ENCODE measurements at regions not wholly inside any gene's neighbourhood (a gene's known extent, or its start where the extent isn't known, plus 50 kb on each side); places are given as distances from the start of the nearest gene placed in this dataset.

DNA sequence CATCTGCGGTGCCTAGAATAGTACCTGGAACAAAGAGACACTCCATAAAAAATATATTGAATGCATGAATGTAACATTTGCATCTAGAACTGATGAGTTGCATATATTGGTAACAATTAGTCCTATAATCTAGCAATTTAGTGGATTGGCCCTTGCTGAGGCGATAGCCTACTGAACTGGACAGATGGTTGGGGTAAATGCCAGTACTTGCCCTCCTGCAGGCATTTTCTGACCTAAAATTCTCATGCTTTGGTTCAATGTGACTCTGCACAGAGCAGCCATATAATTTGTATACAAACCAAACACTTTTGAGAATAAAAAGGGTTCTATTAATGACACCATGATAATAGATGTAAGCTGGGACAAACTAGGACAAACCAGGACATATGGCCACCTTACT is 313.6 kb downstream of the OLFM3 start:
- TF ChIP-seq POLR2AphosphoS5 (IDR thresholded peaks at IDR 0.05; ENCODE audit: low read depth, low read length) (no peak), CHD2 (IDR thresholded peaks at IDR 0.05; ENCODE audit: low read length) (no peak), RAD21 (IDR thresholded peaks at IDR 0.05 in 1 of 2, conservative IDR thresholded peaks at IDR 0.05 in 1 of 2; ENCODE audit: low read depth in 2 of 2, low read length in 2 of 2) (no peak), RNF2 (IDR thresholded peaks at IDR 0.05; ENCODE audit: borderline replicate concordance, low read depth, low read length, missing control alignments, poor library complexity, severe bottlenecking) (no peak), ZNF274 (IDR thresholded peaks at IDR 0.05; ENCODE audit: borderline replicate concordance, extremely low read depth, low read length) (no peak), EP300 (IDR thresholded peaks at IDR 0.05; ENCODE audit: borderline replicate concordance in 1 of 2, low read depth in 2 of 2, low read length in 2 of 2) (no peak), KDM1A (IDR thresholded peaks at IDR 0.05; ENCODE audit: borderline replicate concordance, low read length) (no peak)
- TF ChIP-seq, protein P1, sequence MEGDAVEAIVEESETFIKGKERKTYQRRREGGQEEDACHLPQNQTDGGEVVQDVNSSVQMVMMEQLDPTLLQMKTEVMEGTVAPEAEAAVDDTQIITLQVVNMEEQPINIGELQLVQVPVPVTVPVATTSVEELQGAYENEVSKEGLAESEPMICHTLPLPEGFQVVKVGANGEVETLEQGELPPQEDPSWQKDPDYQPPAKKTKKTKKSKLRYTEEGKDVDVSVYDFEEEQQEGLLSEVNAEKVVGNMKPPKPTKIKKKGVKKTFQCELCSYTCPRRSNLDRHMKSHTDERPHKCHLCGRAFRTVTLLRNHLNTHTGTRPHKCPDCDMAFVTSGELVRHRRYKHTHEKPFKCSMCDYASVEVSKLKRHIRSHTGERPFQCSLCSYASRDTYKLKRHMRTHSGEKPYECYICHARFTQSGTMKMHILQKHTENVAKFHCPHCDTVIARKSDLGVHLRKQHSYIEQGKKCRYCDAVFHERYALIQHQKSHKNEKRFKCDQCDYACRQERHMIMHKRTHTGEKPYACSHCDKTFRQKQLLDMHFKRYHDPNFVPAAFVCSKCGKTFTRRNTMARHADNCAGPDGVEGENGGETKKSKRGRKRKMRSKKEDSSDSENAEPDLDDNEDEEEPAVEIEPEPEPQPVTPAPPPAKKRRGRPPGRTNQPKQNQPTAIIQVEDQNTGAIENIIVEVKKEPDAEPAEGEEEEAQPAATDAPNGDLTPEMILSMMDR (IDR thresholded peaks at IDR 0.05; ENCODE audit: control extremely low read depth in 1 of 3, insufficient read depth in 1 of 3, low read depth in 1 of 3, low read length in 3 of 3): no peak
- TF ChIP-seq, protein P2, sequence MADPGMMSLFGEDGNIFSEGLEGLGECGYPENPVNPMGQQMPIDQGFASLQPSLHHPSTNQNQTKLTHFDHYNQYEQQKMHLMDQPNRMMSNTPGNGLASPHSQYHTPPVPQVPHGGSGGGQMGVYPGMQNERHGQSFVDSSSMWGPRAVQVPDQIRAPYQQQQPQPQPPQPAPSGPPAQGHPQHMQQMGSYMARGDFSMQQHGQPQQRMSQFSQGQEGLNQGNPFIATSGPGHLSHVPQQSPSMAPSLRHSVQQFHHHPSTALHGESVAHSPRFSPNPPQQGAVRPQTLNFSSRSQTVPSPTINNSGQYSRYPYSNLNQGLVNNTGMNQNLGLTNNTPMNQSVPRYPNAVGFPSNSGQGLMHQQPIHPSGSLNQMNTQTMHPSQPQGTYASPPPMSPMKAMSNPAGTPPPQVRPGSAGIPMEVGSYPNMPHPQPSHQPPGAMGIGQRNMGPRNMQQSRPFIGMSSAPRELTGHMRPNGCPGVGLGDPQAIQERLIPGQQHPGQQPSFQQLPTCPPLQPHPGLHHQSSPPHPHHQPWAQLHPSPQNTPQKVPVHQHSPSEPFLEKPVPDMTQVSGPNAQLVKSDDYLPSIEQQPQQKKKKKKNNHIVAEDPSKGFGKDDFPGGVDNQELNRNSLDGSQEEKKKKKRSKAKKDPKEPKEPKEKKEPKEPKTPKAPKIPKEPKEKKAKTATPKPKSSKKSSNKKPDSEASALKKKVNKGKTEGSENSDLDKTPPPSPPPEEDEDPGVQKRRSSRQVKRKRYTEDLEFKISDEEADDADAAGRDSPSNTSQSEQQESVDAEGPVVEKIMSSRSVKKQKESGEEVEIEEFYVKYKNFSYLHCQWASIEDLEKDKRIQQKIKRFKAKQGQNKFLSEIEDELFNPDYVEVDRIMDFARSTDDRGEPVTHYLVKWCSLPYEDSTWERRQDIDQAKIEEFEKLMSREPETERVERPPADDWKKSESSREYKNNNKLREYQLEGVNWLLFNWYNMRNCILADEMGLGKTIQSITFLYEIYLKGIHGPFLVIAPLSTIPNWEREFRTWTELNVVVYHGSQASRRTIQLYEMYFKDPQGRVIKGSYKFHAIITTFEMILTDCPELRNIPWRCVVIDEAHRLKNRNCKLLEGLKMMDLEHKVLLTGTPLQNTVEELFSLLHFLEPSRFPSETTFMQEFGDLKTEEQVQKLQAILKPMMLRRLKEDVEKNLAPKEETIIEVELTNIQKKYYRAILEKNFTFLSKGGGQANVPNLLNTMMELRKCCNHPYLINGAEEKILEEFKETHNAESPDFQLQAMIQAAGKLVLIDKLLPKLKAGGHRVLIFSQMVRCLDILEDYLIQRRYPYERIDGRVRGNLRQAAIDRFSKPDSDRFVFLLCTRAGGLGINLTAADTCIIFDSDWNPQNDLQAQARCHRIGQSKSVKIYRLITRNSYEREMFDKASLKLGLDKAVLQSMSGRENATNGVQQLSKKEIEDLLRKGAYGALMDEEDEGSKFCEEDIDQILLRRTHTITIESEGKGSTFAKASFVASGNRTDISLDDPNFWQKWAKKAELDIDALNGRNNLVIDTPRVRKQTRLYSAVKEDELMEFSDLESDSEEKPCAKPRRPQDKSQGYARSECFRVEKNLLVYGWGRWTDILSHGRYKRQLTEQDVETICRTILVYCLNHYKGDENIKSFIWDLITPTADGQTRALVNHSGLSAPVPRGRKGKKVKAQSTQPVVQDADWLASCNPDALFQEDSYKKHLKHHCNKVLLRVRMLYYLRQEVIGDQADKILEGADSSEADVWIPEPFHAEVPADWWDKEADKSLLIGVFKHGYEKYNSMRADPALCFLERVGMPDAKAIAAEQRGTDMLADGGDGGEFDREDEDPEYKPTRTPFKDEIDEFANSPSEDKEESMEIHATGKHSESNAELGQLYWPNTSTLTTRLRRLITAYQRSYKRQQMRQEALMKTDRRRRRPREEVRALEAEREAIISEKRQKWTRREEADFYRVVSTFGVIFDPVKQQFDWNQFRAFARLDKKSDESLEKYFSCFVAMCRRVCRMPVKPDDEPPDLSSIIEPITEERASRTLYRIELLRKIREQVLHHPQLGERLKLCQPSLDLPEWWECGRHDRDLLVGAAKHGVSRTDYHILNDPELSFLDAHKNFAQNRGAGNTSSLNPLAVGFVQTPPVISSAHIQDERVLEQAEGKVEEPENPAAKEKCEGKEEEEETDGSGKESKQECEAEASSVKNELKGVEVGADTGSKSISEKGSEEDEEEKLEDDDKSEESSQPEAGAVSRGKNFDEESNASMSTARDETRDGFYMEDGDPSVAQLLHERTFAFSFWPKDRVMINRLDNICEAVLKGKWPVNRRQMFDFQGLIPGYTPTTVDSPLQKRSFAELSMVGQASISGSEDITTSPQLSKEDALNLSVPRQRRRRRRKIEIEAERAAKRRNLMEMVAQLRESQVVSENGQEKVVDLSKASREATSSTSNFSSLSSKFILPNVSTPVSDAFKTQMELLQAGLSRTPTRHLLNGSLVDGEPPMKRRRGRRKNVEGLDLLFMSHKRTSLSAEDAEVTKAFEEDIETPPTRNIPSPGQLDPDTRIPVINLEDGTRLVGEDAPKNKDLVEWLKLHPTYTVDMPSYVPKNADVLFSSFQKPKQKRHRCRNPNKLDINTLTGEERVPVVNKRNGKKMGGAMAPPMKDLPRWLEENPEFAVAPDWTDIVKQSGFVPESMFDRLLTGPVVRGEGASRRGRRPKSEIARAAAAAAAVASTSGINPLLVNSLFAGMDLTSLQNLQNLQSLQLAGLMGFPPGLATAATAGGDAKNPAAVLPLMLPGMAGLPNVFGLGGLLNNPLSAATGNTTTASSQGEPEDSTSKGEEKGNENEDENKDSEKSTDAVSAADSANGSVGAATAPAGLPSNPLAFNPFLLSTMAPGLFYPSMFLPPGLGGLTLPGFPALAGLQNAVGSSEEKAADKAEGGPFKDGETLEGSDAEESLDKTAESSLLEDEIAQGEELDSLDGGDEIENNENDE (IDR thresholded peaks at IDR 0.05; ENCODE audit: insufficient replicate concordance, low read length): no peak
- TF ChIP-seq, protein P3, sequence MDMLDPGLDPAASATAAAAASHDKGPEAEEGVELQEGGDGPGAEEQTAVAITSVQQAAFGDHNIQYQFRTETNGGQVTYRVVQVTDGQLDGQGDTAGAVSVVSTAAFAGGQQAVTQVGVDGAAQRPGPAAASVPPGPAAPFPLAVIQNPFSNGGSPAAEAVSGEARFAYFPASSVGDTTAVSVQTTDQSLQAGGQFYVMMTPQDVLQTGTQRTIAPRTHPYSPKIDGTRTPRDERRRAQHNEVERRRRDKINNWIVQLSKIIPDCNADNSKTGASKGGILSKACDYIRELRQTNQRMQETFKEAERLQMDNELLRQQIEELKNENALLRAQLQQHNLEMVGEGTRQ (IDR thresholded peaks at IDR 0.05; ENCODE audit: low read length): no peak
